T-helper 1 cell treated with Interleukin-12 subunit alpha and Interleukin-12 subunit beta and Interleukin-4 antibody, amounts not matched to agents 30 μg/mL and 1 μg/mL, for 36 hours (primary cell): ENCODE measurements at regions not wholly inside any gene's neighbourhood (a gene's known extent, or its start where the extent isn't known, plus 50 kb on each side); places are given as distances from the start of the nearest gene placed in this dataset.

Experiments
- H3K27ac Mint-ChIP-seq: one replicate; pipeline ENCODE4 v1.8.0; 2021; ENCODE audit warnings: mild to moderate bottlenecking, mixed read lengths
- H3K27me3 Mint-ChIP-seq: one replicate; pipeline ENCODE4 v1.8.0; 2021; ENCODE audit warnings: low read depth, mixed read lengths
- H3K36me3 Mint-ChIP-seq: one replicate; pipeline ENCODE4 v1.8.0; 2021; ENCODE audit warnings: low read depth, mixed read lengths
- H3K4me1 Mint-ChIP-seq: one replicate; pipeline ENCODE4 v1.8.0; 2021; ENCODE audit warnings: low read depth, mixed read lengths
- H3K4me3 Mint-ChIP-seq: one replicate; pipeline ENCODE4 v1.8.0; 2021; ENCODE audit warnings: mild to moderate bottlenecking, moderate library complexity, mixed read lengths
- H3K9me3 Mint-ChIP-seq: one replicate; pipeline ENCODE4 v1.8.0; 2021; ENCODE audit warnings: mixed read lengths

DNA sequence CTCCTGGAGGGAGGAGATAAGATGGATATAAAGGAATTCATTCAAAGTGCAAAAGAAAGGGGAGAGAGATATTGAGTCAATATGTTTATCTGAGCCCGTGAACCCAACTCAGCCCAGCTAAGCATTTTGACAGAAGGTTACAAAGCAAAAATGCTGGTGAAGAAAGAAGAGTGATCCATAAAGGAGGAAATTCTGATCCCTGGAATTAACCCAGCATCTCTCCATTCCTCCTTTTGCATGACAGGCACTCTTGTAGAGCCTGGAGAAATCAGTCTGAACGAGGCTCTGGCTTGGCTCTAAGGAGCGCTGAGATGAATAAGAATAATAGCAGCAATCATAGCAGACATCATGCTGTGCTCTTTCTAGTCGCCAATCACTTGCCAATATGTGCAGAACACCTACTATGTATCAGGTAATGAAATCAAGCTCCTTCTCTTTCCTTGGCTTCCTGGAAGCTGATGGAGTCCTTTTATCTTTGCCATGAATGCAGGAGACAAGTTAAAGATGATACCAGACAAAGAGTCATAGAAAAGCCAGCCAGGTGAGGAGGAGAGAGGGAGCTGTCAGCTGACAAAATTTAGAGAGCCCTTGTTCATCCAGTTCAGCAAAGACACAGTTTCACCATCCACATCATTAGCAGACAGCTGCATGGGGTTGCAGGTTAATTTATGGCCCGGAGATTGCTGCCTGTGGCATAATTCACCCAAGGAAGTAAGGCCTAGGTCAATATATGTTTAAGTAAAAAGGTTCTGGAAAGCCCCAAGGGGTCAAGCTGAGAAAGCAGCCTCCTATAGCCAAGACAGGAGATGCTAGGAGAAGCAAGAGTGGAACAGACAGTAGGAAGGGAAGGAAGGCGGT is 476.5 kb upstream of the TBX3 start:
- Mint-ChIP-seq H3K27ac (no peak overlapping the region), H3K4me1 (no peaks in the 10 kb centered on the region), H3K9me3 (no peaks in the 10 kb centered on the region), H3K36me3 (no peaks in the 10 kb centered on the region), H3K27me3 (no peaks in the 10 kb centered on the region), H3K4me3 (no peak overlapping the region)

GRCh38 chr12:115158816-115159215 is 474.8 kb upstream of the TBX3 start:
- H3K27ac Mint-ChIP-seq = no peak overlapping the region
- H3K4me3 Mint-ChIP-seq = no peak overlapping the region
- peaks cover 3% of the 10 kb centered on the region for H3K9me3 Mint-ChIP-seq
- no peaks in the 10 kb centered on the region for H3K4me1 Mint-ChIP-seq
- H3K36me3 Mint-ChIP-seq = no peaks in the 10 kb centered on the region
- H3K27me3 Mint-ChIP-seq = no peaks in the 10 kb centered on the region

GRCh38 chr12:115155665-115156645 is 472.0 kb upstream of the TBX3 start:
- H3K4me1 Mint-ChIP-seq = no peaks in the 10 kb centered on the region
- peaks cover 3% of the 10 kb centered on the region for H3K9me3 Mint-ChIP-seq
- H3K27ac Mint-ChIP-seq = no peak overlapping the region
- H3K36me3 Mint-ChIP-seq = no peaks in the 10 kb centered on the region
- H3K4me3 Mint-ChIP-seq = no peak overlapping the region
- no peaks in the 10 kb centered on the region for H3K27me3 Mint-ChIP-seq

GRCh38 chr12:115149685-115150378 is 465.9 kb upstream of the TBX3 start:
- H3K27ac Mint-ChIP-seq = no peak overlapping the region
- H3K4me1 Mint-ChIP-seq = no peaks in the 10 kb centered on the region
- no peak overlapping the region for H3K4me3 Mint-ChIP-seq
- no peaks in the 10 kb centered on the region for H3K27me3 Mint-ChIP-seq
- H3K9me3 Mint-ChIP-seq = peaks cover 8% of the 10 kb centered on the region
- H3K36me3 Mint-ChIP-seq = no peaks in the 10 kb centered on the region

DNA sequence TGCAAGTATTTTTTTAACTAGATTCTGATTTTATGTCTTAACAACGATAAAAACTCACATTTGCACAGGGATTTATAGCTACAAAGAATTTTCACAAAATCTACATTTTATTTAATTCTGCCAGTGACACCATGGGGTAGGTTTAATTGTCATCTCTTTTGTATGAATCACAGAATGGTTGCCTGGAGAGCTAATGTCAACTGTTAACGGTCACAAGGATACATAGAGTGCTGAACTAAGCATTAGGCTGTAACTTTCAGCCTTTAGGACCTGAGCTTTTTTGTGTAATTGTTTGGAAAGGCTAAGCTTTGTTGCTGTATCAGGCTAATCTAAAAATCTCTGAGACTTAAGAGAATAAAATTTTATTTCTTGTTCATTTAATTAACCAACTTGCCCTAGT is 465.3 kb upstream of the TBX3 start:
- H3K4me1 Mint-ChIP-seq = no peaks in the 10 kb centered on the region
- H3K36me3 Mint-ChIP-seq = no peaks in the 10 kb centered on the region
- H3K4me3 Mint-ChIP-seq = no peak overlapping the region
- no peak overlapping the region for H3K27ac Mint-ChIP-seq
- H3K27me3 Mint-ChIP-seq = no peaks in the 10 kb centered on the region
- peaks cover 7% of the 10 kb centered on the region for H3K9me3 Mint-ChIP-seq

DNA sequence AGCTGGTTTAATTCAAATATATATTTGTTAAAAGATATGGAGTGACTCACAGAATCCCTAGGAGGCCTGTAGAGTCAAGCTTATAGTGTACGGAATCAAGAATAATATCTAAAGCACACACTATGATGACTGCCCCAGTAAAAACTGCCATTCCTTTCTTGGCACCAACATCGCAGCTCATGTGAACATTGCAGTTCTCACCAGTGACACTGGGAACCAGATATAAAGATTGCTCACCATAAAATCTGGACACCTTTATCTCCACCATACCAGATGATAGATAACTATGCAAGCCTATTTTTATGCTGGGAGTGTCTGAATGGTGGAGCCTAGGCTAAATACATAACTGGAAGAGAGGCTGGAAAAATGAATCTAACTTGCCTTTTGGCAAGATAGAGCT is 463.9 kb upstream of the TBX3 start:
- Mint-ChIP-seq H3K4me3 (no peak overlapping the region), H3K4me1 (no peaks in the 10 kb centered on the region), H3K27me3 (no peaks in the 10 kb centered on the region), H3K27ac (no peak overlapping the region), H3K36me3 (no peaks in the 10 kb centered on the region), H3K9me3 (peaks cover 10% of the 10 kb centered on the region)

- H3K27ac Mint-ChIP-seq = no peak overlapping the region
- peaks cover 10% of the 10 kb centered on the region for H3K9me3 Mint-ChIP-seq
- H3K36me3 Mint-ChIP-seq = no peaks in the 10 kb centered on the region
- H3K27me3 Mint-ChIP-seq = no peaks in the 10 kb centered on the region
- H3K4me3 Mint-ChIP-seq = no peak overlapping the region
- H3K4me1 Mint-ChIP-seq = no peaks in the 10 kb centered on the region
These were observed 462.5 kb upstream of the TBX3 start for GRCh38 chr12:115146453-115146852.

- no peak overlapping the region for H3K27ac Mint-ChIP-seq
- H3K27me3 Mint-ChIP-seq = no peaks in the 10 kb centered on the region
- no peaks in the 10 kb centered on the region for H3K36me3 Mint-ChIP-seq
- no peaks in the 10 kb centered on the region for H3K4me1 Mint-ChIP-seq
- no peak overlapping the region for H3K4me3 Mint-ChIP-seq
- H3K9me3 Mint-ChIP-seq = peaks cover 6% of the 10 kb centered on the region
These were observed 460.4 kb upstream of the TBX3 start for GRCh38 chr12:115144425-115144824.

- no peaks in the 10 kb centered on the region for H3K27me3 Mint-ChIP-seq
- H3K4me3 Mint-ChIP-seq = no peak overlapping the region
- H3K4me1 Mint-ChIP-seq = no peaks in the 10 kb centered on the region
- no peaks in the 10 kb centered on the region for H3K36me3 Mint-ChIP-seq
- H3K9me3 Mint-ChIP-seq = peaks cover 16% of the 10 kb centered on the region
- no peak overlapping the region for H3K27ac Mint-ChIP-seq
These were observed 457.1 kb upstream of the TBX3 start for GRCh38 chr12:115140981-115141655.

DNA sequence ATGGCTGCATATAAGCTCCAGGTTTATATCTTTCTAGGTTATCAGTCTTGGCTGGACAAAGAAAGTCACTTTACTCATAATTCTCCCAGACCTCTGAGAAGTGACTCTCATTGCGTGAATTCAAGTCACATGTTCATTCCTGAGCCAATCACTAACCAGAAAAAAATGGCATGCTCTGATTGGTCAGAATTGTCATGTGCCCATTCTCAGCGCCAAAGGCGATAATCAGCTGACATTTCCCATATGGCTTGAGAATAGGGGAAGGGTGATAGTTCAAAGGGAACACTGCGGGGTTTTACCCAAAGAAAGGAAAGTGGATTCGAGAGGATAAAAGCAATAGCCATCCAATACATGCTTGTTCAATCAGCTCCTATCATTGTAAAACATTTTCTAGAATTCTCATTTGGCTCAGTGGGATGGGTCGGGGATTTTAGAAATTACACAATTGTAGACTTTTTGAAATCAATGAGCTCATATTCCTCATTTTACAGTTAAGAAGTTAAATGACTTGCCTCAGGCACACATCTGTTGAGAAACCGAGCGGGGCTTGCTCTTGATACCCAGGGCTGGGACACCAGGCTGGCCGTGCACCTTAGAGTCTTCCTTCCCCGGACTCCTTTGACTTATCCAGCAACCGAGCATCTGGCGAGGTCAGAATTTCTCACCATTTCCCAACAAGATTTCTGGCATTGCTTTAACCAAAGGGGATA is 454.0 kb upstream of the TBX3 start:
- H3K27ac Mint-ChIP-seq = no peak overlapping the region
- H3K4me3 Mint-ChIP-seq = no peak overlapping the region
- peaks cover 12% of the 10 kb centered on the region for H3K9me3 Mint-ChIP-seq
- H3K36me3 Mint-ChIP-seq = no peaks in the 10 kb centered on the region
- no peaks in the 10 kb centered on the region for H3K27me3 Mint-ChIP-seq
- H3K4me1 Mint-ChIP-seq = no peaks in the 10 kb centered on the region

- peaks cover 12% of the 10 kb centered on the region for H3K9me3 Mint-ChIP-seq
- H3K27me3 Mint-ChIP-seq = no peaks in the 10 kb centered on the region
- H3K36me3 Mint-ChIP-seq = no peaks in the 10 kb centered on the region
- H3K4me3 Mint-ChIP-seq = no peak overlapping the region
- no peaks in the 10 kb centered on the region for H3K4me1 Mint-ChIP-seq
- H3K27ac Mint-ChIP-seq = no peak overlapping the region
These were observed 451.8 kb upstream of the TBX3 start for GRCh38 chr12:115135800-115136211.

- no peak overlapping the region for H3K4me3 Mint-ChIP-seq
- no peaks in the 10 kb centered on the region for H3K36me3 Mint-ChIP-seq
- H3K27ac Mint-ChIP-seq = no peak overlapping the region
- H3K9me3 Mint-ChIP-seq = peaks cover 9% of the 10 kb centered on the region
- H3K27me3 Mint-ChIP-seq = no peaks in the 10 kb centered on the region
- H3K4me1 Mint-ChIP-seq = no peaks in the 10 kb centered on the region
These were observed 450.3 kb upstream of the TBX3 start for GRCh38 chr12:115134298-115134697.

DNA sequence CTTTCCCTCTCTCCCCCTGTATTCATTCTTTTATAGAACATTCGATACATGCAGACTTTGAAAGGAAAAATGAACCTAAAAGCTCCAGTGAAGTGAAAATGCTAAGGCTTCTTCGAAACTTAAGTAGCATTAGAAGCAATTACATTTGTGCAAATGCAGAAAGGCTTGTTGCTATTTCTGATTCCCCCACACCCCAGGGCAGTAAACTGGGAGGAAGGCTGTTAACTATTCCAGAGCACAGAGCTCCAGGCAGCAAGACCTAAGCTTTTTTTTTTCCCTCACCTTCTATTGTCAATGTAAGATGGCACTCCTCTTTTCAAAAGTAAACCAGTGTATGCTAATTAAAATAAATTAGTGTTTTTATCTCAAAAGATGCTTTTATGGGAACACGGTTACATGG is 448.9 kb upstream of the TBX3 start:
- peaks cover 8% of the 10 kb centered on the region for H3K9me3 Mint-ChIP-seq
- H3K36me3 Mint-ChIP-seq = no peaks in the 10 kb centered on the region
- no peaks in the 10 kb centered on the region for H3K4me1 Mint-ChIP-seq
- H3K27ac Mint-ChIP-seq = no peak overlapping the region
- no peak overlapping the region for H3K4me3 Mint-ChIP-seq
- no peaks in the 10 kb centered on the region for H3K27me3 Mint-ChIP-seq
